ENCODE measurements at regions not wholly inside any gene's neighbourhood (a gene's known extent, or its start where the extent isn't known, plus 50 kb on each side); places are given as distances from the start of the nearest gene placed in this dataset.

DNA sequence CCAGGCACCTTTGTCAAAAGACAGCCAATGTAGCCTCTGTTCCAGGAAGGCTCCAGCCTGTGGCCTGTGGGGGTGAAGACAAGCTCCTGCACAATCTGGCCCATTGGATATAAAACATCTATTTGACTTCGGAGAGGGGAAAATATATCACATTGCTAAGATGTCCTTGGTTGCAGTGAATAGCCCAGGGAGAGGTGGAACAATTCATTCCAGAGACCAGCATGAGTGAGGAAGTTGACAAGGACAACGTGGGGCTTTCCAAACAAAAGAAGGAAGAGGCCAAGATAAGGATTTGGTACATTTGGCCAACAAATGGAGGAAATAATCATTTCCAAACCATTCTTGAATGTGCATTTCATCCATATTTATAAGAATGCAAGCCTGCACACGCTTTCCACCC is 187.0 kb downstream of the ETS2 start:
- Mint-ChIP-seq H3K9me3 (no peaks in the 10 kb centered on the region), H3K27ac (no peak overlapping the region), H3K36me3 (no peaks in the 10 kb centered on the region)
- no peak for ATAC-seq
- no peak for DNase-seq (ENCODE audit: low spot score in 2 of 2)

GRCh38 chr21:38990424-38990794 is 184.7 kb downstream of the ETS2 start:
- H3K27ac Mint-ChIP-seq, result no peak overlapping the region
- no peaks in the 10 kb centered on the region for H3K36me3 Mint-ChIP-seq
- DNase-seq (ENCODE audit: low spot score in 2 of 2), result no peak
- no peak for ATAC-seq
- no peaks in the 10 kb centered on the region for H3K9me3 Mint-ChIP-seq

DNA sequence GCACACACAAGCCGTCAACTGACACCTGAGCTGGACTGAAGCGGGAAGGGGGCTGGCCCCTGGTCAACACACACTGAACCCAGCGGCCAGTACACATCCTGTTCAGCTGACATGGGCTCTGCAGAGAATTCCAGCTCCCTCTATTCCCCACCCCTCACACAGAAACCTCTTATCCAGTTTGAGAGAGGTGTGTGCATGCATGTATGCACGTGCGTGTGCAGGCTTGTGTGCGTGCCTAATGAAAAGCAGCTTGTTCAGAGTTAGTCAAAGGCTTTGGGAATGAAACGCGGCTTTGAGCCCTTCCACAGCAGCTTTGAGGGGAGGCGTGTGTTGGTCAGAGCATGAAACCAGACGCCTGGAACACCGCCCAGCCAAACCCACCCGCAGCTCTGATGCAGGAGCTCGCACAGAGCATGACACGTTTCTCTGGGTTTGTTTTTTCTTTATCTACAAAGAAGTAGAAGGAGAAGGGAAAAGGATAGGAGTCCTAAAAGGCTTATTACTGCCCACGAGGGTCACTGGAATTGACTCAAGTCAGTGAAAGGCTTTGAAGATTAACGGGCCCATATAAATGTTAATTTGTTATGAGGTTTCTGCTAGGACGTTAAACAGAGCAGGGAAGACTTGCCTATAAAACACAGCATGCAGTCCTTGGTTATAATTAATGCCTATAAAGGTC is 184.2 kb downstream of the ETS2 start:
- H3K9me3 Mint-ChIP-seq, result no peaks in the 10 kb centered on the region
- H3K36me3 Mint-ChIP-seq, result no peaks in the 10 kb centered on the region
- no peak for ATAC-seq
- no peak for DNase-seq (ENCODE audit: low spot score in 2 of 2)
- H3K27ac Mint-ChIP-seq, result no peak overlapping the region

DNA sequence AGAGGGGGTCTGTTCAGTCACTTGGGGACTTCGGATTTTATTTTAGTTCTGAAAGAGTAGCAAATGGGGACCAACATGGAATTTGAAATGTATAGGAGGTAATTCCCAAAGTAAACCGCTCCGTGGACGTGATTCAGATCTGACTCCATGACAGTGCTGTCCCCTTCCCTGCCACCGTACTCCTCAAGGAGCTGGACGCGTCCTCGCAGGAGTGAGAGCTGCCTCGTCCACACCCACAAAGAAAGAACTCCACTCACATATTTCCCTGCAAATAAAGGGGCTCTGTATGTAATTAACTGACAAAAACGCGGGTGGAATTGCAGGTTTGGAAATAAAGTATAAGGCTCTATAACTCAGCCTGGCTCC is 183.6 kb downstream of the ETS2 start:
- DNase-seq (ENCODE audit: low spot score in 2 of 2) (no peak), ATAC-seq (no peak)
- H3K9me3 Mint-ChIP-seq, result no peaks in the 10 kb centered on the region
- H3K36me3 Mint-ChIP-seq, result no peaks in the 10 kb centered on the region
- no peak overlapping the region for H3K27ac Mint-ChIP-seq

GRCh38 chr21:38988509-38989378 is 183.0 kb downstream of the ETS2 start:
- Mint-ChIP-seq H3K9me3 (no peaks in the 10 kb centered on the region), H3K27ac (no peak overlapping the region), H3K36me3 (peaks cover 0 to under 1% of the 10 kb centered on the region in 2 donors)
- no peak for DNase-seq (ENCODE audit: low spot score in 2 of 2)
- no peak for ATAC-seq

GRCh38 chr21:38987633-38988508 is 182.1 kb downstream of the ETS2 start:
- Mint-ChIP-seq H3K27ac (no peak overlapping the region), H3K36me3 (peaks cover 5 to 6% of the 10 kb centered on the region in 2 donors), H3K9me3 (peaks cover 0 to 6% of the 10 kb centered on the region in 2 donors)
- DNase-seq (ENCODE audit: low spot score in 2 of 2) (no peak), ATAC-seq (no peak)

GRCh38 chr21:38986806-38987632 is 181.3 kb downstream of the ETS2 start:
- Mint-ChIP-seq H3K9me3 (peaks cover 0 to 6% of the 10 kb centered on the region in 2 donors), H3K27ac (no peak overlapping the region), H3K36me3 (peaks cover 6 to 7% of the 10 kb centered on the region in 2 donors)
- DNase-seq (ENCODE audit: low spot score in 2 of 2), result no peak
- no peak for ATAC-seq

- H3K36me3 Mint-ChIP-seq, result peaks cover 6 to 13% of the 10 kb centered on the region in 2 donors
- ATAC-seq, result no peak
- peak overlapping the region in 1 of 2 donors; percentile 65 for H3K27ac Mint-ChIP-seq
- H3K9me3 Mint-ChIP-seq, result peaks cover 0 to 9% of the 10 kb centered on the region in 2 donors
- no peak for DNase-seq (ENCODE audit: low spot score in 2 of 2)
Observed at GRCh38 chr21:38986406-38986805, 180.7 kb downstream of the ETS2 start.

- ATAC-seq (peak; percentile 82 to 86), DNase-seq (ENCODE audit: low spot score in 2 of 2) (peak; percentile 63 to 64)
- peaks cover 0 to 10% of the 10 kb centered on the region in 2 donors for H3K9me3 Mint-ChIP-seq
- peak overlapping the region; percentile 65 to 90 for H3K27ac Mint-ChIP-seq
- peaks cover 6 to 14% of the 10 kb centered on the region in 2 donors for H3K36me3 Mint-ChIP-seq
Observed at GRCh38 chr21:38985568-38986378, 180.0 kb downstream of the ETS2 start.

GRCh38 chr21:38984982-38985567 is 179.3 kb downstream of the ETS2 start:
- peak in 1 of 2 donors; percentile 13 for DNase-seq (ENCODE audit: low spot score in 2 of 2)
- Mint-ChIP-seq H3K27ac (peak overlapping the region; percentile 65 to 90), H3K36me3 (peaks cover 6 to 14% of the 10 kb centered on the region in 2 donors), H3K9me3 (peaks cover 0 to 10% of the 10 kb centered on the region in 2 donors)
- ATAC-seq, result peak; percentile 61 to 67

- Mint-ChIP-seq H3K36me3 (peaks cover 6 to 14% of the 10 kb centered on the region in 2 donors), H3K9me3 (peaks cover 0 to 10% of the 10 kb centered on the region in 2 donors), H3K27ac (peak overlapping the region in 1 of 2 donors; percentile 65)
- ATAC-seq (peak; percentile 4 to 13), DNase-seq (ENCODE audit: low spot score in 2 of 2) (no peak)
Observed at GRCh38 chr21:38984568-38984967, 178.8 kb downstream of the ETS2 start.

- peaks cover 0 to 10% of the 10 kb centered on the region in 2 donors for H3K9me3 Mint-ChIP-seq
- H3K36me3 Mint-ChIP-seq, result peaks cover 6 to 14% of the 10 kb centered on the region in 2 donors
- no peak overlapping the region for H3K27ac Mint-ChIP-seq
- no peak for ATAC-seq
- no peak for DNase-seq (ENCODE audit: low spot score in 2 of 2)
Observed at GRCh38 chr21:38983560-38983959, 177.8 kb downstream of the ETS2 start.

DNA sequence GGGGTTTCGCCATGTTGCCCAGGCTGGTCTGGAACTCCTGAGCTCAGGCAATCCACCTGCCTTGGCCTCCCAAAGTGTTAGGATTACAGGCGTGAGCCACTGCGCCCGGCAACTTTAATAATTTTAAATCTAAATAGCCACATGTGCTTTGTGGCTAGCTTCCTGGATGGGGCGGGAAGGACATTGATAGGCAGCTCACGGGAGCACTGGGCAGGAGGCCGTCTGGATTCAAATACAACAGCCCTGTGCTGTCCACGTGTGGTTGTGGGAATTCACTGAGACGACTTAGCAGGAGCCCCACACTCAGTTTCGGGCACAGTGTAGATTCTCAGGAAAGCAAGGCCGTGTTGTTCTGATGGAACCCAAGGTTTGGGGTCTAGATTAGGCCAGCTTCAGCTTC is 177.1 kb downstream of the ETS2 start:
- no peak overlapping the region for H3K27ac Mint-ChIP-seq
- no peak for DNase-seq (ENCODE audit: low spot score in 2 of 2)
- no peak for ATAC-seq
- H3K36me3 Mint-ChIP-seq, result peaks cover 6 to 14% of the 10 kb centered on the region in 2 donors
- H3K9me3 Mint-ChIP-seq, result peaks cover 0 to 10% of the 10 kb centered on the region in 2 donors

DNA sequence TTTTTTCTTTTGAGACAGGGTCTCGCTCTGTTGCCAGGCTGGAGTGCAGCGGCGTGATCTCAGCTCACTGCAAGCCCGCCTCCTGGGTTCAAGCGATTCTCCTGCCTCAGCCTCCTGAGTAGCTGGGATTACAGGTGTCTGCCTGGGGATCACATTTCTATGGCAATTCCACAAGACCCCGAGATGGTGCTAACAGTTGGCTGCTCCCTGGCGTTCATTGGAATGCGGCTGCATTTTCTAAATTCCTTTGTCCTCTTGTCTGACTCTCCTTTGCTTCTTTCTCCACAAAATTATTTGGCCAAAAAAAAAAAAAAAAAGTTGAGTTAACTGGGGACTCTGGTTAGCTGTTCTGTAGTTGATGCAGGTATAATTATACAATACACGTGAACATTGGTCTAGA is 176.4 kb downstream of the ETS2 start:
- no peak overlapping the region for H3K27ac Mint-ChIP-seq
- DNase-seq (ENCODE audit: low spot score in 2 of 2) (no peak), ATAC-seq (no peak)
- peaks cover 6 to 14% of the 10 kb centered on the region in 2 donors for H3K36me3 Mint-ChIP-seq
- peaks cover 0 to 10% of the 10 kb centered on the region in 2 donors for H3K9me3 Mint-ChIP-seq

All from activated naive CD4-positive, alpha-beta T cell treated with anti-CD3 and anti-CD28 coated beads, Interleukin-2, amount 50 U/mL, for 72 hours (primary cell).